GM23338 (cell line): ENCODE measurements at regions not wholly inside any gene's neighbourhood (a gene's known extent, or its start where the extent isn't known, plus 50 kb on each side); places are given as distances from the start of the nearest gene placed in this dataset.
A peak's percentile ranks its signal among the peaks of the same experiment; 100 is the strongest.

Experiments used
- ATAC-seq: fragments of 200-7000 bp; cut with Tn5 transposase; 3 replicates; pipeline ENCODE4 v1.9.1; 2020
- DNase-seq: peaks from one replicate; pipeline ENCODE4 v3.0.0-alpha.2; 2015; ENCODE audit warnings: low spot score
- H2AFZ ChIP-seq: fragments of 200-600 bp; sonication (generic); 2 replicates; pipeline ENCODE4 v1.8.0; 2016; ENCODE audit warnings: antibody characterized with exemption, mild to moderate bottlenecking, moderate library complexity
- H3F3A ChIP-seq: fragments of 200-600 bp; sonication (generic); replicated peaks from 2 replicates; pipeline ENCODE4 v1.8.0; 2017; ENCODE audit warnings: antibody characterized with exemption, mixed run types, low read depth
- H3K27ac ChIP-seq: fragments of 200-600 bp; sonication (generic); 2 replicates; pipeline ENCODE4 v1.6.1; 2016; ENCODE audit warnings: low read depth
- H3K27me3 ChIP-seq: fragments of 200-600 bp; sonication (generic); 2 replicates; pipeline ENCODE4 v1.8.0; 2016; ENCODE audit warnings: mild to moderate bottlenecking, mixed run types, moderate library complexity; ENCODE audit not compliant: insufficient read depth
- H3K36me3 ChIP-seq: fragments of 200-600 bp; sonication (generic); 2 replicates; pipeline ENCODE4 v1.8.0; 2016; ENCODE audit warnings: mild to moderate bottlenecking; ENCODE audit not compliant: insufficient read depth
- H3K4me1 ChIP-seq: fragments of 200-600 bp; sonication (generic); 2 replicates; pipeline ENCODE4 v1.8.0; 2016; ENCODE audit warnings: mild to moderate bottlenecking, moderate library complexity; ENCODE audit not compliant: insufficient read depth
- H3K4me2 ChIP-seq: fragments of 200-600 bp; sonication (generic); 2 replicates; pipeline ENCODE4 v1.7.1; 2017; ENCODE audit warnings: mixed run types
- H3K4me3 ChIP-seq: fragments of 200-600 bp; sonication (generic); 2 replicates; pipeline ENCODE4 v1.6.1; 2016; ENCODE audit warnings: mixed run types
- H3K79me2 ChIP-seq: fragments of 200-600 bp; sonication (generic); replicated peaks from 2 replicates; pipeline ENCODE4 v1.8.0; 2017; ENCODE audit warnings: mild to moderate bottlenecking; ENCODE audit not compliant: insufficient read depth
- H3K9me2 ChIP-seq: fragments of 200-600 bp; sonication (generic); 2 replicates; pipeline ENCODE4 v1.8.0; 2017; ENCODE audit not compliant: insufficient read depth
- H4K20me1 ChIP-seq: fragments of 200-600 bp; sonication (generic); replicated peaks from 2 replicates; pipeline ENCODE4 v1.8.0; 2017; ENCODE audit warnings: mild to moderate bottlenecking; ENCODE audit not compliant: insufficient read depth
- H3K27ac Mint-ChIP-seq: 2 replicates; pipeline ENCODE4 v1.8.0; 2020; ENCODE audit warnings: inconsistent platforms, mild to moderate bottlenecking, moderate library complexity, mixed read lengths
- H3K27me3 Mint-ChIP-seq: 3 replicates; pipeline ENCODE4 v1.8.0; 2022; ENCODE audit warnings: low read depth, mild to moderate bottlenecking, moderate library complexity, mixed read lengths, inconsistent platforms; ENCODE audit not compliant: insufficient read depth, poor library complexity
- H3K36me3 Mint-ChIP-seq: 3 replicates; pipeline ENCODE4 v1.8.0; 2021; ENCODE audit warnings: low read depth, mild to moderate bottlenecking, inconsistent platforms, moderate library complexity, mixed read lengths
- H3K4me1 Mint-ChIP-seq: 3 replicates; pipeline ENCODE4 v1.8.0; 2020; ENCODE audit warnings: mild to moderate bottlenecking, inconsistent platforms, mixed read lengths
- H3K4me3 Mint-ChIP-seq: 3 replicates; pipeline ENCODE4 v1.8.0; 2021; ENCODE audit warnings: moderate library complexity, mild to moderate bottlenecking, inconsistent platforms, mixed read lengths
- H3K9me3 Mint-ChIP-seq: 3 replicates; pipeline ENCODE4 v1.8.0; 2020; ENCODE audit warnings: moderate library complexity, mild to moderate bottlenecking, inconsistent platforms, mixed read lengths
- CTCF ChIP-seq, 2 experiments: fragments of 200-600 bp in 1 of 2; sonication (generic) in 1 of 2; conservative IDR thresholded peaks; 2 replicates each; pipeline versions ENCODE4 v1.5.1 to v1.6.1; 2016 to 2017; ENCODE audit warnings: antibody characterized with exemption in 2 of 2, low read depth in 2 of 2, mild to moderate bottlenecking in 2 of 2, moderate library complexity in 1 of 2
- JUNB ChIP-seq: IDR thresholded peaks from one replicate; pipeline ENCODE4 v1.6.1; 2016; ENCODE audit warnings: antibody characterized with exemption; ENCODE audit not compliant: unreplicated experiment
- NANOG ChIP-seq: IDR thresholded peaks from 2 replicates; pipeline ENCODE4 v1.6.1; 2016; ENCODE audit warnings: antibody characterized with exemption, borderline replicate concordance
- POLR2AphosphoS5 ChIP-seq: IDR thresholded peaks from 2 replicates; pipeline ENCODE4 v1.6.1; 2016; ENCODE audit warnings: antibody characterized with exemption, low read depth
- ZNF114 ChIP-seq: fragments of 250-450 bp; sonication (Bioruptor Pico); IDR thresholded peaks from 2 replicates; pipeline ENCODE4 v1.5.0; 2020; ENCODE audit warnings: mild to moderate bottlenecking, moderate library complexity
- ZNF331 ChIP-seq: fragments of 250-450 bp; sonication (Bioruptor Pico); IDR thresholded peaks from 2 replicates; pipeline ENCODE4 v1.5.0; 2020; ENCODE audit warnings: low read depth, mild to moderate bottlenecking, moderate library complexity
- TF ChIP-seq, protein P1 (sequence below): fragments of 250-450 bp; sonication (Bioruptor Pico); IDR thresholded peaks from 2 replicates; pipeline ENCODE4 v1.5.0; 2020; ENCODE audit warnings: mild to moderate bottlenecking, moderate library complexity

DNA sequence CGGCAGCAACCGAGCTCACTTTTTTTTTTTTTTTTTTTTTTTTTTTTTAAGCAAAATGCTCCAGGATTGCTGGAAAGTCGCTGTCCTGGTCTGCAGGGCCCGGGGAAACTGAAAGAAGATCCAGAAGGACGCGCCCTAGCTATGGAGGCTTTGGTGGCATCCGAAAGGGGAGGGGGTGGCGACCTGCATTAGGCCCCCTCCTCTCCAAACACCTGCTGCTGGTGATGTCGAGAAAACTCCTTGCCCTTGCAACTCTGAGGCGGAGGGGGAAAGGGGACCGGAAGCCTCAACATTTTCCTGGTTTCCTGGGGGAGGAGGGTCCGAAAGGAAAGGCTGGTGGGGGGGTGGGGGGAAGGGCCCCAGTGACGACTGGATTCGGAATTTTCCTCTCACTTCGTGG, 421.1 kb downstream of the VRK1 start (continued):
- TF ChIP-seq, protein P1, sequence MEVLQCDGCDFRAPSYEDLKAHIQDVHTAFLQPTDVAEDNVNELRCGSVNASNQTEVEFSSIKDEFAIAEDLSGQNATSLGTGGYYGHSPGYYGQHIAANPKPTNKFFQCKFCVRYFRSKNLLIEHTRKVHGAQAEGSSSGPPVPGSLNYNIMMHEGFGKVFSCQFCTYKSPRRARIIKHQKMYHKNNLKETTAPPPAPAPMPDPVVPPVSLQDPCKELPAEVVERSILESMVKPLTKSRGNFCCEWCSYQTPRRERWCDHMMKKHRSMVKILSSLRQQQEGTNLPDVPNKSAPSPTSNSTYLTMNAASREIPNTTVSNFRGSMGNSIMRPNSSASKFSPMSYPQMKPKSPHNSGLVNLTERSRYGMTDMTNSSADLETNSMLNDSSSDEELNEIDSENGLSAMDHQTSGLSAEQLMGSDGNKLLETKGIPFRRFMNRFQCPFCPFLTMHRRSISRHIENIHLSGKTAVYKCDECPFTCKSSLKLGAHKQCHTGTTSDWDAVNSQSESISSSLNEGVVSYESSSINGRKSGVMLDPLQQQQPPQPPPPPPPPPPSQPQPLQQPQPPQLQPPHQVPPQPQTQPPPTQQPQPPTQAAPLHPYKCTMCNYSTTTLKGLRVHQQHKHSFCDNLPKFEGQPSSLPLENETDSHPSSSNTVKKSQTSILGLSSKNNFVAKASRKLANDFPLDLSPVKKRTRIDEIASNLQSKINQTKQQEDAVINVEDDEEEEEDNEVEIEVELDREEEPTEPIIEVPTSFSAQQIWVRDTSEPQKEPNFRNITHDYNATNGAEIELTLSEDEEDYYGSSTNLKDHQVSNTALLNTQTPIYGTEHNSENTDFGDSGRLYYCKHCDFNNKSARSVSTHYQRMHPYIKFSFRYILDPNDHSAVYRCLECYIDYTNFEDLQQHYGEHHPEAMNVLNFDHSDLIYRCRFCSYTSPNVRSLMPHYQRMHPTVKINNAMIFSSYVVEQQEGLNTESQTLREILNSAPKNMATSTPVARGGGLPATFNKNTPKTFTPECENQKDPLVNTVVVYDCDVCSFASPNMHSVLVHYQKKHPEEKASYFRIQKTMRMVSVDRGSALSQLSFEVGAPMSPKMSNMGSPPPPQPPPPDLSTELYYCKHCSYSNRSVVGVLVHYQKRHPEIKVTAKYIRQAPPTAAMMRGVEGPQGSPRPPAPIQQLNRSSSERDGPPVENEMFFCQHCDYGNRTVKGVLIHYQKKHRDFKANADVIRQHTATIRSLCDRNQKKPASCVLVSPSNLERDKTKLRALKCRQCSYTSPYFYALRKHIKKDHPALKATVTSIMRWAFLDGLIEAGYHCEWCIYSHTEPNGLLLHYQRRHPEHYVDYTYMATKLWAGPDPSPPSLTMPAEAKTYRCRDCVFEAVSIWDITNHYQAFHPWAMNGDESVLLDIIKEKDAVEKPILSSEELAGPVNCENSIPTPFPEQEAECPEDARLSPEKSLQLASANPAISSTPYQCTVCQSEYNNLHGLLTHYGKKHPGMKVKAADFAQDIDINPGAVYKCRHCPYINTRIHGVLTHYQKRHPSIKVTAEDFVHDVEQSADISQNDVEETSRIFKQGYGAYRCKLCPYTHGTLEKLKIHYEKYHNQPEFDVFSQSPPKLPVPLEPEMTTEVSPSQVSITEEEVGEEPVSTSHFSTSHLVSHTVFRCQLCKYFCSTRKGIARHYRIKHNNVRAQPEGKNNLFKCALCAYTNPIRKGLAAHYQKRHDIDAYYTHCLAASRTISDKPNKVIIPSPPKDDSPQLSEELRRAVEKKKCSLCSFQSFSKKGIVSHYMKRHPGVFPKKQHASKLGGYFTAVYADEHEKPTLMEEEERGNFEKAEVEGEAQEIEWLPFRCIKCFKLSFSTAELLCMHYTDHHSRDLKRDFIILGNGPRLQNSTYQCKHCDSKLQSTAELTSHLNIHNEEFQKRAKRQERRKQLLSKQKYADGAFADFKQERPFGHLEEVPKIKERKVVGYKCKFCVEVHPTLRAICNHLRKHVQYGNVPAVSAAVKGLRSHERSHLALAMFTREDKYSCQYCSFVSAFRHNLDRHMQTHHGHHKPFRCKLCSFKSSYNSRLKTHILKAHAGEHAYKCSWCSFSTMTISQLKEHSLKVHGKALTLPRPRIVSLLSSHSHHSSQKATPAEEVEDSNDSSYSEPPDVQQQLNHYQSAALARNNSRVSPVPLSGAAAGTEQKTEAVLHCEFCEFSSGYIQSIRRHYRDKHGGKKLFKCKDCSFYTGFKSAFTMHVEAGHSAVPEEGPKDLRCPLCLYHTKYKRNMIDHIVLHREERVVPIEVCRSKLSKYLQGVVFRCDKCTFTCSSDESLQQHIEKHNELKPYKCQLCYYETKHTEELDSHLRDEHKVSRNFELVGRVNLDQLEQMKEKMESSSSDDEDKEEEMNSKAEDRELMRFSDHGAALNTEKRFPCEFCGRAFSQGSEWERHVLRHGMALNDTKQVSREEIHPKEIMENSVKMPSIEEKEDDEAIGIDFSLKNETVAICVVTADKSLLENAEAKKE (CRISPR knock-in tag), result no peak
- TF ChIP-seq CTCF (conservative IDR thresholded peaks at IDR 0.05; ENCODE audit: low read depth in 2 of 2) (no peak), ZNF331 (CRISPR knock-in tag) (no peak)

DNA sequence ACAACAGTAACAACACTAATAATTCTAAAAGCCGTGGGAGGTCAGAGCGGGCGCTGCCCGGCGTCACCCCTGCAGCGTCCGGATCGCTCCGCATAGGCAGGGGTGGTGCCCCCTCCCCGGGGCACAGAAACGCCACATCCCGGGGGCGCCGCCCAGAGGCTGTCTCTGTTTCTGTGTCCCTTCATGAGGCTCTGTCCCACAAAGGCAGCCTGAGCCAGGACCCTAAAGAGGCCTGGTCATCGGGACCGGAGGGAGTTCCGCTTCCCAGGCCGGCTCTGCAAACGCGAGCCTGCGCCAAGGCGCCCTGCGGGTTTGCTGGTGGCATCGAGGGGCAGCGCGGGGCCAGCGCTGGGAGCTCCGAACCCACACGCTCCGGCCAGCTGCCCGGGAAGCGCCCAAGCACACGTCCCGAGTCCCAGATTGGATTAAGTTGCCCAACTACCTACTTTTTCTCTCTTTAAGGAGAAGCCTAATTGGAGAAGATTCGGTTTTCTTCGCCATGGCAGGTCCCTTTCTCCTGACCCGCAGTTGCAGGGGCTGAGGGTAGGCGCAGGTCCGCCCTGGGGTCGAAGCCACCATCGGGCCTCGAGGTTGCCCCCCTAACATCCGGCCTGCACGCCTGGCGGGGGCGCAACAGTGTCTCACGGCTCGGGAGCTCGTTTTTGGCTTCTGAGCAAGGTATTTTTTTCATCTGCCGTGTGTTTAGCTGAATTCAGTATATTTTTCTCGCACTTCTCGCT, 421.7 kb downstream of the VRK1 start:
- Histone ChIP-seq H2AFZ (peak overlapping the region; percentile 99), H3K36me3 (no peaks in the 10 kb centered on the region), H3K27me3 (peaks cover 12% of the 10 kb centered on the region), H3K79me2 (no peaks in the 10 kb centered on the region), H3K4me1 (peaks cover 26% of the 10 kb centered on the region), H3K9me2 (no peaks in the 10 kb centered on the region), H3K4me3 (peak overlapping the region; percentile 85), H3K4me2 (peak overlapping the region; percentile 95), H3F3A (no peaks in the 10 kb centered on the region), H4K20me1 (no peaks in the 10 kb centered on the region), H3K27ac (peak overlapping the region; percentile 57; the same call in 1 of the 2 replicates)
- peaks cover 52% of the 10 kb centered on the region for H3K4me1 Mint-ChIP-seq
- ATAC-seq, result peak; percentile 86
- H3K36me3 Mint-ChIP-seq, result no peaks in the 10 kb centered on the region
- no peaks in the 10 kb centered on the region for H3K9me3 Mint-ChIP-seq
- H3K27me3 Mint-ChIP-seq, result peaks cover 7% of the 10 kb centered on the region
- H3K27ac Mint-ChIP-seq, result no peak overlapping the region; the same call in 1 of the 2 replicates
- DNase-seq, result peak; percentile 77
- peak overlapping the region; percentile 71 for H3K4me3 Mint-ChIP-seq
- TF ChIP-seq ZNF114 (CRISPR knock-in tag) (no peak), JUNB (no peak), POLR2AphosphoS5 (no peak), NANOG (no peak)
- TF ChIP-seq, protein P1 (CRISPR knock-in tag), result no peak
